ENCODE measurements at regions not wholly inside any gene's neighbourhood (a gene's known extent, or its start where the extent isn't known, plus 50 kb on each side); places are given as distances from the start of the nearest gene placed in this dataset.

DNA sequence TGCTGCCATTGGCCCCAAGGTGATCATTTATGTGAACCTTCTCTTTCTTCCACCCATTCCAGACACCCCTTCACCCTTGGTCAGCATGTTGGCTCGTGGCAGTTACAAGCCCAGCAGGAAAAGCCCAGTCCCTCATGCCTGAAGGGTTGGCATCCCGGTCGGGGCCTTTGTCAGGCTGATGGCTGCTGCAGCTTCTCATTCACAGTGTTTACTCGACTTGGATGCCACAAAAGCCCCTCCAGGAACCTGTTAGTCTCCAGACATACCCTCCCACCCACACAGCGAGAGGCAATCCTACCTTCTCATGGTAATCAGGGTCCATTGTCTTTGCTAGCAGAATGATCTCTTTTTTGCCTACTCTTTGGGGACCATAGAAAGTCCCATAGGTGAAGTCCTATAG, 200.8 kb upstream of the PFKP start:
- TF ChIP-seq BHLHE40 (IDR thresholded peaks at IDR 0.05; ENCODE audit: borderline replicate concordance) (no peak), SUZ12 (IDR thresholded peaks at IDR 0.05) (no peak), FOXM1 (IDR thresholded peaks at IDR 0.05; ENCODE audit: borderline replicate concordance) (no peak), TARDBP (IDR thresholded peaks at IDR 0.05) (no peak), ZNF384 (IDR thresholded peaks at IDR 0.05) (no peak), SP1 (IDR thresholded peaks at IDR 0.05) (no peak), NFRKB (IDR thresholded peaks at IDR 0.05) (no peak), FOXA1 (IDR thresholded peaks at IDR 0.05) (no peak), HDGF (IDR thresholded peaks at IDR 0.05; ENCODE audit: borderline replicate concordance) (no peak)
- TF ChIP-seq, protein P1, sequence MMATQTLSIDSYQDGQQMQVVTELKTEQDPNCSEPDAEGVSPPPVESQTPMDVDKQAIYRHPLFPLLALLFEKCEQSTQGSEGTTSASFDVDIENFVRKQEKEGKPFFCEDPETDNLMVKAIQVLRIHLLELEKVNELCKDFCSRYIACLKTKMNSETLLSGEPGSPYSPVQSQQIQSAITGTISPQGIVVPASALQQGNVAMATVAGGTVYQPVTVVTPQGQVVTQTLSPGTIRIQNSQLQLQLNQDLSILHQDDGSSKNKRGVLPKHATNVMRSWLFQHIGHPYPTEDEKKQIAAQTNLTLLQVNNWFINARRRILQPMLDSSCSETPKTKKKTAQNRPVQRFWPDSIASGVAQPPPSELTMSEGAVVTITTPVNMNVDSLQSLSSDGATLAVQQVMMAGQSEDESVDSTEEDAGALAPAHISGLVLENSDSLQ (IDR thresholded peaks at IDR 0.05): no peak
